Calu3 (cell line): ENCODE measurements at regions not wholly inside any gene's neighbourhood (a gene's known extent, or its start where the extent isn't known, plus 50 kb on each side); places are given as distances from the start of the nearest gene placed in this dataset.

Experiments used
- BruUV-seq: library from RNA; stranded (reverse); fragments of 400-500 nt; replicated peaks from 2 replicates; lab custom pipeline; 2021; lab: Mats Ljungman, UMichigan
- CTCF ChIA-PET: fragments of 300-600 bp; sonication (Branson Sonifier 250); formaldehyde crosslinking; loops from one replicate; lab custom pipeline; 2022; ENCODE audit warnings: antibody characterized with exemption; lab: Charles Lee
- DNase-seq: peaks from one replicate; pipeline ENCODE4 v3.0.0; 2022
- H3K27ac Mint-ChIP-seq: one replicate; pipeline ENCODE4 v1.8.0; 2022; ENCODE audit warnings: mixed read lengths; ENCODE audit not compliant: unreplicated experiment
- H3K27me3 Mint-ChIP-seq: one replicate; pipeline ENCODE4 v1.8.0; 2022; ENCODE audit warnings: mixed read lengths; ENCODE audit not compliant: unreplicated experiment
- H3K36me3 Mint-ChIP-seq: one replicate; pipeline ENCODE4 v1.8.0; 2022; ENCODE audit warnings: mild to moderate bottlenecking, moderate library complexity, mixed read lengths; ENCODE audit not compliant: insufficient read depth, unreplicated experiment
- H3K4me1 Mint-ChIP-seq: one replicate; pipeline ENCODE4 v1.8.0; 2022; ENCODE audit warnings: mild to moderate bottlenecking, low read depth, mixed read lengths; ENCODE audit not compliant: unreplicated experiment
- H3K4me3 Mint-ChIP-seq: one replicate; pipeline ENCODE4 v1.8.0; 2022; ENCODE audit warnings: mild to moderate bottlenecking, low read depth, moderate library complexity, mixed read lengths; ENCODE audit not compliant: unreplicated experiment
- H3K9me3 Mint-ChIP-seq: one replicate; pipeline ENCODE4 v1.8.0; 2022; ENCODE audit warnings: low read depth, mixed read lengths; ENCODE audit not compliant: unreplicated experiment
- CTCF ChIP-seq: fragments of 200-600 bp; IDR thresholded peaks from one replicate; pipeline ENCODE4 v1.8.0; 2022; ENCODE audit warnings: antibody characterized with exemption; ENCODE audit not compliant: unreplicated experiment
- intact Hi-C: fragments of 100-400 bp; cut with micrococcal nuclease; formaldehyde crosslinking; loops from one replicate; pipeline ENCODE4 v1.10.0; 2022; ENCODE audit not compliant: unreplicated experiment

DNA sequence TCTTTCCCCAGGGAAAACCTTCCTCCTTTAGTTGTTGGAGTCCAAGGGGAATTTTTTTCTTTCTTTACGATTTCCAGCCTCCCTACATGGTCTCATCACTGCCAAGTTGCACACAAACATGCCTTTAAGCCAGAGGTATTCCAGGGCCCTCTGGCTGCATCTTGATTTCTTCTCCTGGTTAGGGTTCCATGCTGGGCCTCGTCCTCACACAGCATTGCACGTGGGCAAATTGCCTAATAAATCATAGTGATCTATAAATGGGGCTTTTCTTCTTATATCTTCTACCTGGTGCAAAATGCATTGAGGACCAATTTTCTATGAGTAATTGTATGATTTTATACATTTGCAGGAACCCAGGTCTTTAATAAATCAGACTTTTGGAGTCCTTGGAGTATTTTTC lies 284.2 kb downstream of the C7orf25 start:
- DNase-seq: no peak
- Mint-ChIP-seq H3K9me3 (peaks cover 3% of the 10 kb centered on the region), H3K4me1 (no peaks in the 10 kb centered on the region), H3K27me3 (no peaks in the 10 kb centered on the region), H3K4me3 (no peak overlapping the region), H3K36me3 (no peaks in the 10 kb centered on the region), H3K27ac (no peak overlapping the region)
- intact Hi-C loops: no loop called here
- no TSS peak for BruUV-seq
- CTCF ChIA-PET: no interaction called here
- no peak for TF ChIP-seq CTCF

GRCh38 chr7:42627101-42627500 lies 284.8 kb downstream of the C7orf25 start:
- no peak for TF ChIP-seq CTCF
- Mint-ChIP-seq H3K27me3 (no peaks in the 10 kb centered on the region), H3K4me1 (no peaks in the 10 kb centered on the region), H3K4me3 (no peak overlapping the region), H3K27ac (no peak overlapping the region), H3K9me3 (peaks cover 3% of the 10 kb centered on the region), H3K36me3 (no peaks in the 10 kb centered on the region)
- intact Hi-C loops: no loop called here
- CTCF ChIA-PET: no interaction called here
- no peak for DNase-seq
- no TSS peak for BruUV-seq

- Mint-ChIP-seq H3K4me3 (no peak overlapping the region), H3K27me3 (no peaks in the 10 kb centered on the region), H3K27ac (no peak overlapping the region), H3K36me3 (no peaks in the 10 kb centered on the region), H3K9me3 (peaks cover 9% of the 10 kb centered on the region), H3K4me1 (no peaks in the 10 kb centered on the region)
- intact Hi-C loops: no loop called here
- no peak for DNase-seq
- no TSS peak for BruUV-seq
- no peak for TF ChIP-seq CTCF
- CTCF ChIA-PET: no interaction called here
Observed at GRCh38 chr7:42625421-42625820, 286.4 kb downstream of the C7orf25 start.

DNA sequence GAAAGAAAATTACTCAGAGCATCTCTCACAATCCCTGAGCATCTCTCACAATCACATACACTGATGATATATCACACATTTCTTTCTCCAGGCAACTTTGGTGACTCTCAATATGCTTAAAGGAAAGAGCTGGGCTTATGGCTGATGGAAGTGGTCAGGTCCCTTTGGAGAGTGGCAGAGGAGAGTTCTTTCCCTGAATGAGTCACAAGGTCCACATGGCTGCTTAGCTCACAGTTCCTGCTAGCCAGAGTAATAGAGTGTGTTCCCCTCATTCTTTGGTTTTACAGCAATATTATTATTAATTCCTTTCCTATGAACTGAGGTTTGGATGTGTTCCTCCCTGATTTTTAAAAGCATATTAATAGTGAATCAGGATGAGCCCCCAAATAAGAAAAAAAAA lies 287.4 kb downstream of the C7orf25 start:
- intact Hi-C loops: no loop called here
- BruUV-seq: no TSS peak
- TF ChIP-seq CTCF: no peak
- Mint-ChIP-seq H3K27me3 (no peaks in the 10 kb centered on the region), H3K4me3 (no peak overlapping the region), H3K4me1 (no peaks in the 10 kb centered on the region), H3K36me3 (no peaks in the 10 kb centered on the region), H3K27ac (no peak overlapping the region), H3K9me3 (peaks cover 9% of the 10 kb centered on the region)
- CTCF ChIA-PET: no interaction called here
- no peak for DNase-seq
